OCI-LY3 (cell line): ENCODE measurements at regions not wholly inside any gene's neighbourhood (a gene's known extent, or its start where the extent isn't known, plus 50 kb on each side); places are given as distances from the start of the nearest gene placed in this dataset.

ENCODE experiments used
- CTCF ChIP-seq: fragments of 200-600, 300-600 bp; sonication (generic); IDR thresholded peaks from 2 replicates; pipeline ENCODE4 v1.5.1; 2014; ENCODE audit warnings: antibody characterized with exemption, low read length, low read depth
- EZH2phosphoT487 ChIP-seq: fragments of 200-600 bp; shearing (Covaris generic); IDR thresholded peaks from 2 replicates; pipeline ENCODE4 v1.6.1; 2018; ENCODE audit warnings: antibody characterized with exemption, mixed run types, low read depth

GRCh38 chr12:53867216-53868012 is 71.2 kb upstream of the HOXC13 start:
- TF ChIP-seq CTCF, result no peak
- TF ChIP-seq EZH2phosphoT487, result no peak
